ENCODE measurements at regions not wholly inside any gene's neighbourhood (a gene's known extent, or its start where the extent isn't known, plus 50 kb on each side); places are given as distances from the start of the nearest gene placed in this dataset.
"Not testable (repeated sequence)": the region's sequence is repeated elsewhere in the genome, so short reads cannot be mapped to it uniquely, and the experiment has no call there.

- DNase-seq: peak; percentile 23
These were observed 164.0 kb downstream of the IL20RB start for GRCh38 chr3:137121704-137122314.

- DNase-seq: no peak
These were observed 173.3 kb downstream of the IL20RB start for GRCh38 chr3:137131081-137131480.

GRCh38 chr3:137134431-137134830 is 176.6 kb downstream of the IL20RB start:
- DNase-seq: no peak

- no peak for DNase-seq
These were observed 190.6 kb downstream of the IL20RB start for GRCh38 chr3:137148406-137148805.

GRCh38 chr3:137148917-137149316 is 191.1 kb downstream of the IL20RB start:
- DNase-seq: no peak

- no peak for DNase-seq
These were observed 193.0 kb downstream of the IL20RB start for GRCh38 chr3:137150825-137151224.

GRCh38 chr3:137153046-137153445 is 195.3 kb downstream of the IL20RB start:
- DNase-seq: not testable (repeated sequence)

GRCh38 chr3:137163241-137163871 is 205.6 kb downstream of the IL20RB start:
- peak; percentile 42 for DNase-seq

- no peak for DNase-seq
These were observed 206.2 kb downstream of the IL20RB start for GRCh38 chr3:137163958-137164357.

GRCh38 chr3:137165117-137165806 is 207.5 kb downstream of the IL20RB start:
- DNase-seq: no peak

- DNase-seq: no peak
These were observed 214.2 kb downstream of the IL20RB start for GRCh38 chr3:137171834-137172603.

- no peak for DNase-seq
These were observed 214.9 kb downstream of the IL20RB start for GRCh38 chr3:137172728-137173127.

- DNase-seq: no peak
These were observed 216.7 kb downstream of the IL20RB start for GRCh38 chr3:137174514-137174913.

- no peak for DNase-seq
These were observed 222.4 kb downstream of the IL20RB start for GRCh38 chr3:137180220-137180619.

GRCh38 chr3:137191133-137191923 is 233.5 kb downstream of the IL20RB start:
- no peak for DNase-seq

GRCh38 chr3:137191951-137192350 is 234.2 kb downstream of the IL20RB start:
- DNase-seq: no peak

GRCh38 chr3:137194301-137194700 is 236.5 kb downstream of the IL20RB start:
- no peak for DNase-seq

GRCh38 chr3:137198374-137198773 is 240.6 kb downstream of the IL20RB start:
- not testable (repeated sequence) for DNase-seq

GRCh38 chr3:137199678-137200077 is 241.9 kb downstream of the IL20RB start:
- DNase-seq: no peak

- no peak for DNase-seq
These were observed 243.3 kb downstream of the IL20RB start for GRCh38 chr3:137201066-137201465.

GRCh38 chr3:137202941-137203340 is 245.2 kb downstream of the IL20RB start:
- DNase-seq: no peak

GRCh38 chr3:137204409-137204808 is 246.6 kb downstream of the IL20RB start:
- no peak for DNase-seq

All from NCI-H345 (cell line).